Limb (tissue), 2 donors: ENCODE measurements at regions not wholly inside any gene's neighbourhood (a gene's known extent, or its start where the extent isn't known, plus 50 kb on each side); places are given as distances from the start of the nearest gene placed in this dataset.

Source experiments
- DNase-seq, 2 donors: peaks; one replicate each; pipeline ENCODE4 v3.0.0-alpha.2; 2016; ENCODE audit errors: extremely low spot score in 2 of 2

DNA sequence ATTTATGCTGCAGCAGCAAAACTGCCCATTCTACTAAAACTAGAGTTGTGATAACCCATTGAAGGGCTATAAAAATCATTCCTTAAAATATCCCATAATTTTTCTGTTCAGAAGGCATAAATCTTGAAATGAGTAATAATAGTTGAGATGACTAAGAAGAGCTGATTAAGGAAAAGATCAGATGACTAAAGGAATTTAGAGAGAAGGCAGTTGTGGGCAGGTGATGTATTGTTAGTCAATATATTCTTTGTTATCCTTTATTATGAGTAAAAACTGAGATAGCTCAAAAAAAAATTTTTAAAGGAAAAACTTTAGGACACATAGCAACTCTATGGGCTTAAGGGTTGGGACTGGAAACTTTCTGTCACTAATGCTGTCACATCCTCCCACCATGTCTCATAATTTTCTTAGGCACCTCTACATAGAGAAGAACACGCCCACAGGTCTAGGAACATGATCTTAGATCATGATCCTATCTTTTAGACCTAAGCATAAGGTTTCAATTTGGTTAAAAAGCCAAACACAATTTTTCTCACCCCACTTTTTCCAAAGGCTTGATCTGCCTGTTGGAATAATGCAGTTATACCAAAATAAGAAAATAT is 597.5 kb upstream of the MEF2C start:
- DNase-seq: no peak

DNA sequence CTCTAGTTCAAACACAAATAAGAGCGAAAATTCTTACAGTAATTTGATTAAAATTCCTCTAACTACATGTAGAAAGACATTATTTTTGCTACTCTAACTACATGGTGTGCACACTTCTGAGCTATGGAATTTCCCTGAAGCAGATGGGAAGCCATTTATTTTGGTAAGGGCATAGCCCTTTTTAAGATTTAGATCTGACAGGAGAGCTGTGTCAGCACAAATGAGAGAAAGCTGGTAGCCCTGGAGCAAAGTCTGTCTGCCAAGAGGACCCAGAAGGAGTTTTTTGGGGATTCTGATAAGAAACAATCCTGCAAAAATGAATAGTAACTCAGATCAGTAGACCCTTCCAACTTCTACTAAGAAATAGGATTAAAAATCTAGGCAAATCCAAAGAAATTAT is 595.9 kb upstream of the MEF2C start:
- DNase-seq: no peak

DNA sequence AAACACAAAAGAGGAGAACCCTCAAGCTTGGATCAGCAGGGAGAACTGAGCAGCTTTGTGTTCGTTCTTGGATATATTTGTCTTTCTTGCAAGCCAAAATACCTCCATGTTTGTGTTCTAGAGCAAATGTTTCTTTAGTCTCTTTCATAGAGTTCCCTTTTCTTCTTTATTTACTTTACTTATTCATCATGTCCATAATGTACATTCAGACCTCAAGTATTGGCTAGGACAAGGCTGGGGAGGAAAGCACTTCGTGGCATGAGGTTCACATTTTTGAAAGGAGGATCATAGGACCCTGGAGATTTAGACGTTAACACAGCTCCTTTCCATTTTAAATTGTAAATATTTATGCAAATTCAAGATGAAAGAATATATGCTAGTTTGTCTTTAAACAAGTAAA is 590.2 kb upstream of the MEF2C start:
- no peak for DNase-seq

- no peak for DNase-seq
These were observed 588.6 kb upstream of the MEF2C start for GRCh38 chr5:89471541-89471940.

DNA sequence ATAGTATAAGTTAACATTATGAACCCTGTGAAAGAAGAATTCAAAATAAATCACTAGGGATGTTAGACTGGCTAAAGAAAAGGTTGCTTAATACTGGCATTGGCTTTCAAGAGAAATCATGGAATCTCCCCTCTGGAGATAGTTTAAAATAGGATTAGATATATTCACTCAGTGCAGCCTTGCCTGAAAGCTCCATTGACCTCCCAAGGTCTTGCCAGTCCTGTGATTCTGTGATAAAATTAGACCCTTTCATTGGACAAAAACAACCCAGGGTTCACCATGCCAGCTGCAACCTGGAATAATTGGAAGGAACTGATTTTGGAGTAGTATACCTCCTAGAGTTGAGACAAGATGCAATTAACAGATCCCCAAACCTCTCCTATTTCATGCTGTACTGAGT is 588.1 kb upstream of the MEF2C start:
- DNase-seq: no peak

DNA sequence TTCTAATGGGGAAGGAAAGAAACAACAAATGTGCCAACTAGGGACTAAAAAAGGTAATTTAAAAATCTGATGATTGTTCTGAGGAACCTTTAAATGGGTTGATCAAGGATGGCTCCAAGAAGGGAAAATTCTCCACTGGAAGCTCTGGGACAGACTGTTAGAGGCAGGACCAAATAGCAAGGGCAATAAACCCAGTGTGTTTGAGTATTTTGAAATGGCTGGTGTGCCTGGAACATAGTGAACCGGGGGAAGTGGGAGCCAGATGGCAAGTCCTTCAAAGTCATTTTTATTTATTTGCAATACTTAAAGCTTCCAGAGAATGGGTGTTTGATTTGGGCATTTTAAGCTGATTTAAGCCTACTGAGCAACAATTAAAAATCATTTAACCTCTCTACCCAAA is 587.7 kb upstream of the MEF2C start:
- no peak for DNase-seq

DNA sequence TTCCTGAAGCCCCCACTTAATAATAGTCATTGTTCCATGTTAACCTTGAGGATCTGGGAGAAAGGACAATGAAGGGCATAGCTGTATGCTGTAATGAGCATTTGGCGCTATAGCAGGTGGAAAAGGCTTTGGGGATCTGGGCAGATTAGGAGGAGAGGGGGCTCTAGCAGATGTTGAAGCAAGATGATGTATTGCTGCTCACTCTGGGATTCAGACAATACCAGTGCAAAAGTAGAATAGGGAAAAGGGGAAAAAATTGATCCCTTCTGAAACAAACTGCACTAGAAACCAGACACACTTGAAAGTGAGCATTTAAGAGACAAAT is 575.3 kb upstream of the MEF2C start:
- DNase-seq: no peak

DNA sequence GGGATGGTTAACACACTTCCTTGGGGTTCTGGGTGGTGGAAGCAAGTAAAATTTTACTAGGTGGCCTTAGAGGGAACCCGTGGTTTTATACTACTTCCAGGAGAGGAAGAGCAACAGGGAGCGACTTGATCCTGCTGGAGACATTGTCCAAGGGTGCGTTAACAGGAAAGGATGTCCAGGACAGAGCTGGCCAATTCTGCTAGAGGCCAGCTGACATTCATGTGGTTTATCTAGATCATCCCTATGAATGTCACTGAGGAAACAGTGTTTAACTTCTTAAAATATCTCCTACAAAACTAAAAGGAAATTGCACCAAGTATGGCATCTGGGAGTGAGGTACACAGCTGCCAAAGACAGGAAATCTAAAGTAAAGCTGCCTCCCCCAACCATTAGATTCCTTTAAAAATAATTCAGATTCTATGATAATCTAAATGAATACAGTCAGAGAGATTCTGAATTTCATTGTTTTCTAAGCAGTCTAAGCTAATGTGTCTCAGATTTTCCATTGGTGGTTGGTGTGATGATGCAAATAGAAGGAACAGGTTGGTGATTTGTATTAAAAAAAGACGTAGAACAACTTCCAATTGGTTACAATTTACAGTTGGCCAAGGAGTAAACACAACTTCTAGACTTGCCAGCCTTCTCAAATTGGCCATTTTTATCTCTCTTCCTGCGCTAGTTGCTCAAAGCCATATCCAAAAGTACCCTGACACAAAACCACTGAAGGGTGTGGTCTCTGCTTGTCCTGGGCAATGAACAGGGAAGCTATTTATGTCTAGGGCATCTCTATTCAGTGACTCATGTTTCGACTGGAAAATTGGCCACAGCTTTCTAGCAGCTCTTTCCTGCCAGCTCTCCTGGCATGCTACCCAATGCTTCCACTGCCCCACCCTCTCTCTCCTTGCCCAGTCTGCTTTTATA is 574.7 kb upstream of the MEF2C start:
- peak; percentile 43 to 77 for DNase-seq

- no peak for DNase-seq
These were observed 569.1 kb upstream of the MEF2C start for GRCh38 chr5:89452081-89452480.

GRCh38 chr5:89451263-89451662 is 568.3 kb upstream of the MEF2C start:
- DNase-seq: no peak

DNA sequence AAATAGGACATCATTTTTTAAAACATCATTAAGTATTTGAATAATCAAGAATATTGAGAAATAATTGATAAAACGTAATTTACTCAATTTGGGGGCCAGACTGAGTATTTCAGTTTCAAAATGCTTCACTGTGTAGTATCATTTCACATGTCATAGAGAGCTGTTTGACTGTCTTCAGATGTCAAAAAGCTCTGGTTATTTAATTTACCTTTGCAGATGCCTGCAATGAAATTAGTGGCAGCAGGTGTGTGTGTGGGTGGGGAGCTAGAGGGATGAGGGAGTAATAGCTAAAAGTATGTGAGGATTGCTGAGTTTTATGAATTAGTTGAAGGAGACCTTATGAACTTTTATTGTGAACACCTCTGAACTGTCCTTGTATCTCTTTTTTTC is 567.2 kb upstream of the MEF2C start:
- DNase-seq: no peak

- no peak for DNase-seq
These were observed 566.6 kb upstream of the MEF2C start for GRCh38 chr5:89449392-89450148.

- DNase-seq: no peak
These were observed 564.0 kb upstream of the MEF2C start for GRCh38 chr5:89447027-89447426.

DNA sequence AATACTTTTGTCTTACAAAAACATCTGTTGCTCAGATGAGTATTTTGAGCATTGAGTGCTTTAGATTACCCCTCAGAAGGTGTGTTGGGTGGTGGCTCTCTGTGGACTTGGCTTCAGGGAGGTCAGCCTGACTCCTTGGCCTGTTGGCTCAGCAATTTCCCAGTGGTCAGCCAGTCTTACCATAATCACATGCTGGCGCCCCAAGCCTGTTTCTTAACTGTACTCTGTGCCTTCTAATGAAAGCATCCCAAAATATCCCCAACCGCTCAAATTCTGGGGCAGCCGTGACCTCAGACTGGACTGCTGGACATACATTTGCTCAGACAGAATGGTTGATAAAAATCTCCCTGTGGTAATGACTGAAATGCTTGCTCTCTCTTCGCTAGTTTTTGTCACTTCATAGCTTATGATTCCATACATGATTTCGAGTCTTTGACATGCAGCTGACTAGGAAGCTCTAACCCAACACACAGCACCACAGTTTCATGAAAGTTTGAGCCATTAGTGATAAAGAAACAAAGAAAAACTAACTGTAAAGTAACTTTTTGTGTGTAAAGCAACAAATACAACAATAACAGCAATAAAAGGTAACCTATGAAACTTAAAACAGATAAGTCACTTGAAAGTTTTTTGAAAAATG is 562.2 kb upstream of the MEF2C start:
- no peak for DNase-seq

DNA sequence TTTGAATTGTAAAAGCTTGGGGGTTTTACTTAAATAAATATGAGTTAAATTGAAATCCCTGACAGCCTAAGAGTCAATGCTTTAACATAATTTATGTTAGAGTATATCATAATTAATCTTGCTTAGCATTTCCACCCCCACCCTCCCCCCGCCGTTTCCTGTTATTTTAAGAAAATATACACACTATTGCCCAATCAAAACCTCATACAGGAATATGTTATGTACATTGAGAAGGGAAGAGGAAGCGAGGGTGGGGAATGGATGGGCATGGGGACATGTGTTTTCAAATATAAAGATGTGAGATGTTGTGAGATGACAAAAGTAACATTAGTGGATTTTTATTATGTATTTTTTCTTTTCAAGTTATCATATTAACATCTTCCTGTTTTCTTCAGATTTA is 561.1 kb upstream of the MEF2C start:
- no peak for DNase-seq

GRCh38 chr5:89443508-89443907 is 560.5 kb upstream of the MEF2C start:
- DNase-seq: no peak

GRCh38 chr5:89441965-89442364 is 559.0 kb upstream of the MEF2C start:
- DNase-seq: no peak

DNA sequence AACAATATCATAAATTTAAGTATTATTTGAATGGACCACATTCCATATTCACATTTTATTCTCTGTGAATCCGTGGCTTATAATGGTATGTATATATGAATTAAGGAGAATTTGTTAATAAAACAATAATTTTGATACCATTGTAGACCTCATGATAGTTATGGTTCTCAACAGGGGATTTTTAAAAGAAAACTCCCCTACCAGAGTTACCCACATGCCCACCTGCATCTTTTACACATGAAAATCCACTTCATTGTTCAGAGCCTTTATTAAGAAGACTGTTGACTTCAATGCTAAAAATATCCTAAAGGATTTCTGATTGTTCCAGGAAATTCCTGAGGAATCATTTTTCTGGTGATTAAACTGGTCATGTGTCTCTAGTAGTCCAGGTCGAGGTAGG is 557.7 kb upstream of the MEF2C start:
- DNase-seq: no peak

DNA sequence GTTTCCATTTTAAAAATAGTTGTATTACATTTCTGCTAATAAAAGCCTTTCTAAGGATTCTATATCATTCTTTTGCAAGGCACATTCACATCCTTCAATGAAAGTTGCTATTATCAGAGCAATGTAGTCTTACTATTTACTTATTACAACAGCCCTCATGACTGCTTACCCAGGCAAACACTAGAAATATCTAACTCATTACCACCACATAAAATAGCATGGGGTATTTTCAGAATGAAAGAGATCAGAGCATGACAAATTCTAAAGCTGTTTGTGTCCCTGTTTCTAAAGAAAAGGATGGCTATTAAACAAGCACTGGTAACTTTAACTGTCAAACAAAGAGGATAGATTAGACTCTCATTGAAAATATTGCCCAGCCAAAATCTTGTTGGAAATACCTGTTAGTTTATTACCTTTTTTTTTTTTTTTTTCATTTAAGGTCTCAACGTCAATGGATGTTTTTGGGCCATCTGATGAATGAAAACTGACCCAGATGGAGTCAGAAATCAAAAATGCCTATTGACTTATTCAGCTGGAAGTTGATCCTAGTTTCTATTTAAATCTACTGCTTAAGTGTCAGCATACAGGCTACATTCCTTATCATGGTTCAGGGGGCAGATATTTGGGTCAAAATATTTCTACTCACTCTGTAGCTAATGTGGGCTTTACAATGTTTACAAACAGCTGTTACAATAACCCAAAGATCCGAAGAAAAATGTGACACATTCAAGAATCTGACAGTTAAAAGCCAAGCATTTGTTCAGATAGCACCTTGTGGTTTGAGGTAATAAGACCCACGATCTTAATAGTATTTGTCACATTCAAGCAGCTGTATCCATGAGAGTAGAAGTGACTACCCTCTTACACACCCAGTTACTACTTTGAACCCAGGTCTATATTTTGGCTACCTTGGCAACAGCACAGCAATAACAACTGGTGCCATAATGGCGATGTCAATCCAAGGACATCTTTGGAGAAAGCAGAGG is 554.8 kb upstream of the MEF2C start:
- peak in 1 of 2 donors; percentile 25 for DNase-seq

- DNase-seq: no peak
These were observed 553.5 kb upstream of the MEF2C start for GRCh38 chr5:89436464-89436863.

DNA sequence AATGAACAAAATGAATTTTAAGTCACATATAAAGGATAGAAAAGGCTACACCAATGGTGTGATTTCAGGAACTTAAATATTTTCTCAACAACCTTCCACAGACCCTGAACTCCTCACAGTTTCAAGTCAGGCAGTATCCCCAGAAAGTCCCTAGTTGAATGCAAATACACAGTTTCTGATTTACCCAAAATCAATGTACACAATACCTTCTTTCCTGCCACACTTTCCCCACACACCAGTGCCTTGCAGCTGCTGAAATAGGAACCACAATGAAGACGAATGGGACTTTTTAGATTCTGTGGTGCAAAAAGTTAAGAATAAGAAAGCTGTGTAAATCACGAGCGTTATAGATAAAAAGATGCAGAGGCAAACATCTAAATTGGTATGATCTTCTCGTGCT is 552.4 kb upstream of the MEF2C start:
- no peak for DNase-seq
